ENCODE measurements at regions not wholly inside any gene's neighbourhood (a gene's known extent, or its start where the extent isn't known, plus 50 kb on each side); places are given as distances from the start of the nearest gene placed in this dataset.

GRCh38 chrX:15191830-15192229 is 78.1 kb downstream of the ASB9 start:
- peaks cover 4% of the 10 kb centered on the region for H3K27me3 Mint-ChIP-seq
- H3K36me3 Mint-ChIP-seq, result no peaks in the 10 kb centered on the region
- CTCF ChIA-PET, result no interaction called here

GRCh38 chrX:15188039-15188438 is 81.8 kb downstream of the ASB9 start:
- Mint-ChIP-seq H3K9me3 (no peaks in the 10 kb centered on the region), H3K27ac (no peak overlapping the region), H3K4me3 (no peak overlapping the region), H3K36me3 (no peaks in the 10 kb centered on the region), H3K4me1 (no peaks in the 10 kb centered on the region), H3K27me3 (peaks cover 4% of the 10 kb centered on the region)
- CTCF ChIA-PET, result no interaction called here
- DNase-seq, result no peak

More at GRCh38 chrX:15191830-15192229, 78.1 kb downstream of the ASB9 start:
- H3K4me1 Mint-ChIP-seq, result no peaks in the 10 kb centered on the region
- no peak for DNase-seq
- H3K9me3 Mint-ChIP-seq, result no peaks in the 10 kb centered on the region
- no peak overlapping the region for H3K27ac Mint-ChIP-seq
- H3K4me3 Mint-ChIP-seq, result no peak overlapping the region

- Mint-ChIP-seq H3K36me3 (no peaks in the 10 kb centered on the region), H3K27me3 (peaks cover 8% of the 10 kb centered on the region), H3K4me3 (no peak overlapping the region), H3K4me1 (no peaks in the 10 kb centered on the region), H3K9me3 (no peaks in the 10 kb centered on the region), H3K27ac (no peak overlapping the region)
- CTCF ChIA-PET, result interaction anchor here (1.5 kb wide), 1 partner anchor 33 kb away, joined by 3 read pairs; no protein-coding TSS in a partner anchor
- DNase-seq, result no peak
Measured at GRCh38 chrX:15177316-15177715, 92.6 kb downstream of the ASB9 start.

GRCh38 chrX:15173411-15173810 is 96.5 kb downstream of the ASB9 start:
- H3K27ac Mint-ChIP-seq, result no peak overlapping the region
- no peak overlapping the region for H3K4me3 Mint-ChIP-seq
- H3K36me3 Mint-ChIP-seq, result no peaks in the 10 kb centered on the region
- CTCF ChIA-PET, result no interaction called here
- no peak for DNase-seq
- no peaks in the 10 kb centered on the region for H3K27me3 Mint-ChIP-seq
- H3K4me1 Mint-ChIP-seq, result peaks cover 16% of the 10 kb centered on the region
- peaks cover under 1% of the 10 kb centered on the region for H3K9me3 Mint-ChIP-seq

GRCh38 chrX:15170927-15171326 is 99.0 kb downstream of the ASB9 start:
- H3K27me3 Mint-ChIP-seq, result no peaks in the 10 kb centered on the region
- peaks cover 6% of the 10 kb centered on the region for H3K9me3 Mint-ChIP-seq
- H3K4me1 Mint-ChIP-seq, result peaks cover 28% of the 10 kb centered on the region
- CTCF ChIA-PET, result no interaction called here
- peaks cover 3% of the 10 kb centered on the region for H3K36me3 Mint-ChIP-seq
- no peak overlapping the region for H3K27ac Mint-ChIP-seq
- no peak overlapping the region for H3K4me3 Mint-ChIP-seq
- DNase-seq, result no peak

- CTCF ChIA-PET, result no interaction called here
- Mint-ChIP-seq H3K9me3 (peaks cover 6% of the 10 kb centered on the region), H3K36me3 (peaks cover 3% of the 10 kb centered on the region), H3K4me1 (peaks cover 32% of the 10 kb centered on the region), H3K27ac (no peak overlapping the region), H3K4me3 (no peak overlapping the region), H3K27me3 (no peaks in the 10 kb centered on the region)
- DNase-seq, result no peak
Measured at GRCh38 chrX:15167826-15168225, 102.1 kb downstream of the ASB9 start.

- Mint-ChIP-seq H3K27me3 (no peaks in the 10 kb centered on the region), H3K27ac (no peak overlapping the region), H3K9me3 (peaks cover 6% of the 10 kb centered on the region), H3K4me3 (no peak overlapping the region), H3K4me1 (peaks cover 37% of the 10 kb centered on the region), H3K36me3 (peaks cover 3% of the 10 kb centered on the region)
- no peak for DNase-seq
- CTCF ChIA-PET, result no interaction called here
Measured at GRCh38 chrX:15165832-15166231, 104.1 kb downstream of the ASB9 start.

- Mint-ChIP-seq H3K9me3 (peaks cover 3% of the 10 kb centered on the region), H3K4me3 (no peak overlapping the region), H3K27ac (no peak overlapping the region), H3K36me3 (peaks cover 5% of the 10 kb centered on the region), H3K27me3 (no peaks in the 10 kb centered on the region), H3K4me1 (peaks cover 43% of the 10 kb centered on the region)
- no peak for DNase-seq
- CTCF ChIA-PET, result no interaction called here
Measured at GRCh38 chrX:15163131-15163530, 106.8 kb downstream of the ASB9 start.

GRCh38 chrX:15160558-15161095 is 109.3 kb downstream of the ASB9 start:
- Mint-ChIP-seq H3K4me3 (no peak overlapping the region), H3K27ac (no peak overlapping the region)

GRCh38 chrX:15158736-15159406 is 111.0 kb downstream of the ASB9 start:
- peak overlapping the region; percentile 95 for H3K27ac Mint-ChIP-seq

More at GRCh38 chrX:15160558-15161095, 109.3 kb downstream of the ASB9 start:
- Mint-ChIP-seq H3K27me3 (no peaks in the 10 kb centered on the region), H3K4me1 (peaks cover 50% of the 10 kb centered on the region), H3K9me3 (no peaks in the 10 kb centered on the region), H3K36me3 (peaks cover 7% of the 10 kb centered on the region)
- CTCF ChIA-PET, result no interaction called here
- no peak for DNase-seq

GRCh38 chrX:15158350-15158735 is 111.5 kb downstream of the ASB9 start:
- Mint-ChIP-seq H3K36me3 (peaks cover 12% of the 10 kb centered on the region), H3K27ac (peak overlapping the region; percentile 95), H3K27me3 (no peaks in the 10 kb centered on the region), H3K9me3 (no peaks in the 10 kb centered on the region), H3K4me1 (peaks cover 50% of the 10 kb centered on the region), H3K4me3 (peak overlapping the region; percentile 77)
- CTCF ChIA-PET, result interaction anchor here (1.1 to 1.2 kb wide), 2 partner anchors 14 to 84 kb away, joined by 3 to 4 read pairs; no protein-coding TSS in a partner anchor
- no peak for DNase-seq

More at GRCh38 chrX:15158736-15159406, 111.0 kb downstream of the ASB9 start:
- CTCF ChIA-PET, result interaction anchor here (1.1 to 1.2 kb wide), 2 partner anchors 14 to 84 kb away, joined by 3 to 4 read pairs; no protein-coding TSS in a partner anchor
- peak; percentile 56 for DNase-seq
- H3K27me3 Mint-ChIP-seq, result no peaks in the 10 kb centered on the region
- H3K9me3 Mint-ChIP-seq, result no peaks in the 10 kb centered on the region
- H3K36me3 Mint-ChIP-seq, result peaks cover 12% of the 10 kb centered on the region
- H3K4me1 Mint-ChIP-seq, result peaks cover 50% of the 10 kb centered on the region
- H3K4me3 Mint-ChIP-seq, result peak overlapping the region; percentile 77

- Mint-ChIP-seq H3K9me3 (no peaks in the 10 kb centered on the region), H3K4me3 (peak overlapping the region; percentile 77), H3K27ac (peak overlapping the region; percentile 95), H3K27me3 (no peaks in the 10 kb centered on the region), H3K36me3 (peaks cover 12% of the 10 kb centered on the region), H3K4me1 (peaks cover 51% of the 10 kb centered on the region)
- CTCF ChIA-PET, result interaction anchor here (1.1 kb wide), 1 partner anchor 85 kb away, joined by 3 read pairs; no protein-coding TSS in a partner anchor
- DNase-seq, result no peak
Measured at GRCh38 chrX:15157624-15158023, 112.3 kb downstream of the ASB9 start.

GRCh38 chrX:15151267-15152186 is 118.4 kb downstream of the ASB9 start:
- CTCF ChIA-PET, result no interaction called here

GRCh38 chrX:15150586-15150985 is 119.3 kb downstream of the ASB9 start:
- Mint-ChIP-seq H3K4me3 (no peak overlapping the region), H3K9me3 (no peaks in the 10 kb centered on the region), H3K27me3 (peaks cover 7% of the 10 kb centered on the region), H3K27ac (no peak overlapping the region), H3K36me3 (peaks cover 11% of the 10 kb centered on the region), H3K4me1 (peaks cover 35% of the 10 kb centered on the region)
- DNase-seq, result no peak
- CTCF ChIA-PET, result no interaction called here

More at GRCh38 chrX:15151267-15152186, 118.4 kb downstream of the ASB9 start:
- no peaks in the 10 kb centered on the region for H3K9me3 Mint-ChIP-seq
- peaks cover 17% of the 10 kb centered on the region for H3K36me3 Mint-ChIP-seq
- H3K4me3 Mint-ChIP-seq, result peak overlapping the region; percentile 15
- H3K4me1 Mint-ChIP-seq, result peaks cover 43% of the 10 kb centered on the region
- peaks cover 7% of the 10 kb centered on the region for H3K27me3 Mint-ChIP-seq
- DNase-seq, result peak; percentile 39
- H3K27ac Mint-ChIP-seq, result peak overlapping the region; percentile 81
